ENCODE measurements at regions not wholly inside any gene's neighbourhood (a gene's known extent, or its start where the extent isn't known, plus 50 kb on each side); places are given as distances from the start of the nearest gene placed in this dataset.
A peak's percentile ranks its signal among the peaks of the same experiment; 100 is the strongest.

DNA sequence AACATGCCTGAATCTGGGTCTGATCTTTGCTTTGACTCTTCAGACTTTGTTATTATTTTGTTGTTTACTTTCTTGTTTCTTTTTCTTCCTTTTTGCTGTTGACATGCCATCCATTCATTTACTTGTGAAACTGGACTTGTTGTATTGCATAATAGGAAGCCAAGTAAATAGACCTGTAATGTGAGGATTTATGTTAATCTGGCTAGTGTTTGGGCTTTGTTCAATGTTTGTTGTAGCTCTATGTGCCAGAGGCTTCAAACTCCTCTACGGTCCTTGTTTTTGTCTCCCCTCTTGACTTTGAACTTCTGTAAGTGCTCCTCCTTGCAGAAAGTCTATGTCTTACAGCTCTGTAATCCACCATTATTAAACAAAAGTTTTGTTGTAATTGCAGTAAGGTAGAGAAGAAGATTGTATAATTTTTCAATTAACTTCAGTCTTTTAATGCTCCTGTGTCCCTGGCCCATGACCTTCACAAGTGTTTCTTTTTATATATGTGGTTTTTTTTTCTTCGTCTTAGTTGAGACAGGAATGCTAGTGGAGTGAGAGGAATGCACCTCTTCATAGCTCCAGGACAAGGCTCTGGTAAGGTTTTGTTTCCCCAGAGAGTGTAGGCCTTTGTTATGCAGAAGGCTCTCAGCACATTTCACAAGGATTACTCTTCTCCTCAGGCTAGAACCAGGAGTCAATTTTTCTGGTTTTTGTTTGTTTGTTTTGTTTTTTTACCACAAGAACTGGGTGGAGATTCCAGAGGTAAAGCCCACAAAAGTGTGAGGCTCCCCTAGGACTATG, 1061.8 kb upstream of the CITED2 start:
- H3K27ac ChIP-seq = peak overlapping the region; percentile 61
- H3K9ac ChIP-seq = no peak overlapping the region
- peak overlapping the region; percentile 0 for H3K4me2 ChIP-seq (ENCODE audit: unreplicated experiment)
- H3K4me3 ChIP-seq = no peak overlapping the region
- H3K36me3 ChIP-seq (ENCODE audit: low read depth) = no peaks in the 10 kb centered on the region
- no peaks in the 10 kb centered on the region for H3K79me2 ChIP-seq (ENCODE audit: insufficient read depth)
- H2AFZ ChIP-seq = peak overlapping the region; percentile 54
- in situ Hi-C loops (cut with MboI) = no loop called here
- H3F3A ChIP-seq (ENCODE audit: insufficient read depth) = peaks cover 39% of the 10 kb centered on the region
- no peaks in the 10 kb centered on the region for H3K9me3 ChIP-seq (ENCODE audit: low read depth)
- peak; percentile 71 for DNase-seq
- 48 to 50% methylated on average over 2 of the region's 2 CpGs for WGBS, 2 experiments (ENCODE audit: low coverage in 1 of 2, low lambda C conversion rate in 2 of 2, missing lambda C conversion rate in 2 of 2)
- H4K20me1 ChIP-seq (ENCODE audit: insufficient read depth) = no peaks in the 10 kb centered on the region
- peaks cover 56% of the 10 kb centered on the region for H3K4me1 ChIP-seq (ENCODE audit: insufficient read depth)
- H3K27me3 ChIP-seq (replicated peaks; ENCODE audit: insufficient read depth) = no peaks in the 10 kb centered on the region
- H3K9me2 ChIP-seq (ENCODE audit: insufficient read depth) = no peaks in the 10 kb centered on the region
- TF ChIP-seq EZH2phosphoT487 (IDR thresholded peaks at IDR 0.05; ENCODE audit: insufficient read depth, low read depth) (no peak), EZH2 (IDR thresholded peaks at IDR 0.05; ENCODE audit: insufficient read depth, poor library complexity, severe bottlenecking) (no peak)

GRCh38 chr6:140434761-140435160, 1060.3 kb upstream of the CITED2 start:
- H3K36me3 ChIP-seq (ENCODE audit: low read depth) = no peaks in the 10 kb centered on the region

GRCh38 chr6:140433072-140433471, 1058.6 kb upstream of the CITED2 start:
- no peak overlapping the region for H3K9ac ChIP-seq
- no peaks in the 10 kb centered on the region for H4K20me1 ChIP-seq (ENCODE audit: insufficient read depth)
- no peaks in the 10 kb centered on the region for H3K9me3 ChIP-seq (ENCODE audit: low read depth)
- no peaks in the 10 kb centered on the region for H3K79me2 ChIP-seq (ENCODE audit: insufficient read depth)
- H2AFZ ChIP-seq = no peak overlapping the region
- H3K27ac ChIP-seq = no peak overlapping the region
- WGBS, 2 experiments (ENCODE audit: low coverage in 1 of 2, low lambda C conversion rate in 2 of 2, missing lambda C conversion rate in 2 of 2) = 83 to 92% methylated on average over 4 of the region's 4 CpGs
- H3K27me3 ChIP-seq (replicated peaks; ENCODE audit: insufficient read depth) = no peaks in the 10 kb centered on the region
- in situ Hi-C loops (cut with MboI) = no loop called here
- no peak for DNase-seq
- no peak overlapping the region for H3K4me3 ChIP-seq
- peaks cover 28% of the 10 kb centered on the region for H3K4me1 ChIP-seq (ENCODE audit: insufficient read depth)
- no peak for TF ChIP-seq EZH2 (IDR thresholded peaks at IDR 0.05; ENCODE audit: insufficient read depth, poor library complexity, severe bottlenecking)
- TF ChIP-seq EZH2phosphoT487 (IDR thresholded peaks at IDR 0.05; ENCODE audit: insufficient read depth, low read depth) = no peak
- no peak overlapping the region for H3K4me2 ChIP-seq (ENCODE audit: unreplicated experiment)
- no peaks in the 10 kb centered on the region for H3K36me3 ChIP-seq (ENCODE audit: low read depth)
- H3F3A ChIP-seq (ENCODE audit: insufficient read depth) = peaks cover 36% of the 10 kb centered on the region
- no peaks in the 10 kb centered on the region for H3K9me2 ChIP-seq (ENCODE audit: insufficient read depth)

More at GRCh38 chr6:140434761-140435160, 1060.3 kb upstream of the CITED2 start:
- H3K4me3 ChIP-seq = no peak overlapping the region
- in situ Hi-C loops (cut with MboI) = no loop called here
- peaks cover 39% of the 10 kb centered on the region for H3F3A ChIP-seq (ENCODE audit: insufficient read depth)
- no peak overlapping the region for H3K4me2 ChIP-seq (ENCODE audit: unreplicated experiment)
- peaks cover 41% of the 10 kb centered on the region for H3K4me1 ChIP-seq (ENCODE audit: insufficient read depth)
- H3K27me3 ChIP-seq (replicated peaks; ENCODE audit: insufficient read depth) = no peaks in the 10 kb centered on the region
- DNase-seq = peak; percentile 16
- H3K9ac ChIP-seq = no peak overlapping the region
- H2AFZ ChIP-seq = no peak overlapping the region
- no peaks in the 10 kb centered on the region for H3K79me2 ChIP-seq (ENCODE audit: insufficient read depth)
- H3K27ac ChIP-seq = 0 out of 2 replicates have a peak overlapping the region, but pooled peaks have one; percentile 13
- no peaks in the 10 kb centered on the region for H4K20me1 ChIP-seq (ENCODE audit: insufficient read depth)
- no peak for TF ChIP-seq EZH2 (IDR thresholded peaks at IDR 0.05; ENCODE audit: insufficient read depth, poor library complexity, severe bottlenecking)
- no peak for TF ChIP-seq EZH2phosphoT487 (IDR thresholded peaks at IDR 0.05; ENCODE audit: insufficient read depth, low read depth)
- no peaks in the 10 kb centered on the region for H3K9me2 ChIP-seq (ENCODE audit: insufficient read depth)
- H3K9me3 ChIP-seq (ENCODE audit: low read depth) = no peaks in the 10 kb centered on the region

- WGBS, 2 experiments (ENCODE audit: low coverage in 1 of 2, low lambda C conversion rate in 2 of 2, missing lambda C conversion rate in 2 of 2) = 70 to 79% methylated on average over 2 of the region's 2 CpGs
- Histone ChIP-seq H2AFZ (no peak overlapping the region), H3K9me3 (ENCODE audit: low read depth) (no peaks in the 10 kb centered on the region), H3K36me3 (ENCODE audit: low read depth) (no peaks in the 10 kb centered on the region), H3K4me2 (ENCODE audit: unreplicated experiment) (no peak overlapping the region), H3K27ac (no peak overlapping the region), H3F3A (ENCODE audit: insufficient read depth) (no peaks in the 10 kb centered on the region), H3K9ac (no peak overlapping the region), H3K9me2 (ENCODE audit: insufficient read depth) (no peaks in the 10 kb centered on the region), H3K79me2 (ENCODE audit: insufficient read depth) (no peaks in the 10 kb centered on the region), H4K20me1 (ENCODE audit: insufficient read depth) (no peaks in the 10 kb centered on the region), H3K27me3 (replicated peaks; ENCODE audit: insufficient read depth) (no peaks in the 10 kb centered on the region), H3K4me1 (ENCODE audit: insufficient read depth) (no peaks in the 10 kb centered on the region), H3K4me3 (no peak overlapping the region)
- DNase-seq = no peak
- in situ Hi-C loops (cut with MboI) = no loop called here
- no peak for TF ChIP-seq EZH2phosphoT487 (IDR thresholded peaks at IDR 0.05; ENCODE audit: insufficient read depth, low read depth)
Measured at GRCh38 chr6:140427842-140428241, 1053.4 kb upstream of the CITED2 start.

All from GM23248 (cell line).